Hematopoietic multipotent progenitor cell treated with erythropoietin and hydrocortisone succinate and interleukin-3 and kit ligand, for 15 days (in vitro differentiated cells): ENCODE measurements at regions not wholly inside any gene's neighbourhood (a gene's known extent, or its start where the extent isn't known, plus 50 kb on each side); places are given as distances from the start of the nearest gene placed in this dataset.

ENCODE experiments used
- DNase-seq: peaks from one replicate; pipeline ENCODE4 v3.0.0-alpha.2; 2015; ENCODE audit warnings: low spot score

DNA sequence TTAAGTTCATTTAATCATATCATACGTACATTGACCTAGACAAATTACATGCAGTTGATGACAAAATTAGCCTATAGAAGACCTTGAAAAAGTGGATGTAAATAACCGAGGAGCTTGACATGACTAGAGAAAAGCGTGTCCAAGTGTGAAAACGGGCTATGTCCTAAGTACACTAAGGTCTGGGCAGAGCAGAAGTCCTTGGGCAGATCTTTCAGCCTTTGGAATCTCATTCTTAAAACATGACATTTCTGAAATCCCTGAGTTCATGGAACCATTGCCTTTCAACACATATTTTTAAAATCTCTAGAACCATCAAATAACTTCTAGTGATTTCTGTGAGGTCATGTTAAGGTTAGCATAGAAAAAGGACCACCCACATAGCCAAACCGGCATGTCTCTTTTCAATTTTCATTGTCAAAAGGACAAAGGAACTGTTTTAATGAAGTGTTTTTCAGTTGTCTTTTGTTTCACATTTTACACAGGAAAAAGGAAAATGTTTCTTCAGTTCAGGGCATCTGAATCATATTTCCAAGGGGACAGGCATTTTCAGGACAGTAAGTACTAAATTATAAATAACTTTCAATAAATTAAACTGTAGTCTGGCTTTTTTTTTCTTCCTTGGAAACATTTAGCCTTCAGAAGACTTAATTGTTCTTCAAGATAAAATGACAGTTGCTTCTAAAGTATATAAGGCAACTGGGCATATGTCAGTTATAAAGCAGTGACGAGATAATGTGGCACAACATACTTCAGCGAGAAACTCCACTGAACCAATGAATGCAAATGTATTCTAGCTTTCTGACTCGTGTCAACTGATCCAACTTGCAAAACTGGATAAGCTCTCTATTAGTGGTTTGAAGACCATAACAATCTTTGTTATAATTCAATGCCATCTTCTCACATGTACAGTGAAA, 416.8 kb downstream of the NFIB start:
- no peak for DNase-seq

DNA sequence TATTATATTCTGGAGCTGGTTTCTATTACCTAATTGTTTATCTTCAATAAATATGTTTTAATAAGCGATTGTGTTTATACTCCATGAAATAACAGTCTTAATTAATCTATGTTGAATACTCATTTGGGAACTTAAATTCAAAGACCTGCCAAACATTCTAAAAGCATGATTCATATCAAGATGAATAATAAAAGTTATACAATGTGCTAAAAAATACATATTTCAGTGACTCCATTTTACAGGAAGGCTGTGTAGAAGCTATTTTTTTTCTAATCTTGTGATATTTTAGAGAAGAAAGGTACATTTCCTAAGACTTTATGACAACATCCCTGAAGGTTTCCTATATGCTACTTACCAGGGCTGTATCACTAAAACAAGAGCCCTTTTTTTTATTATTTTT, 417.9 kb downstream of the NFIB start:
- DNase-seq = no peak

DNA sequence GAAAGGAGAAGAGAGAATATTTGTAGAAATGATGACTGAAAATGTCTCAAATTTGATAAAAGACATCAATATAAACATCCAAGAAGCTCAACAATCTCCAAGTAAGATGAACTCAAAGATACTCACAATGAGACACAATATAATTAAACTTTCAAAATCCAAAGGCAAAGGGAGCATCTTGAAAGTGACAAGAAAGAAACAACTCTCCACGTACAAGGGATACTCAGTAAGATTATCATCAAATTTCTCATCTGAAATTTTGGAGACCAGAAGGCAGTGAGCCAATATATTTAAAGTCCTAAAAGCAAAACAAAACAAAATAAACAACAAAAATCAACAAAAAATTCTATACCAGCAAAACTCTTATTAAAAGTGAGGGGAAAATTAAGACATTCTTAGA, 428.7 kb downstream of the NFIB start:
- no peak for DNase-seq

DNA sequence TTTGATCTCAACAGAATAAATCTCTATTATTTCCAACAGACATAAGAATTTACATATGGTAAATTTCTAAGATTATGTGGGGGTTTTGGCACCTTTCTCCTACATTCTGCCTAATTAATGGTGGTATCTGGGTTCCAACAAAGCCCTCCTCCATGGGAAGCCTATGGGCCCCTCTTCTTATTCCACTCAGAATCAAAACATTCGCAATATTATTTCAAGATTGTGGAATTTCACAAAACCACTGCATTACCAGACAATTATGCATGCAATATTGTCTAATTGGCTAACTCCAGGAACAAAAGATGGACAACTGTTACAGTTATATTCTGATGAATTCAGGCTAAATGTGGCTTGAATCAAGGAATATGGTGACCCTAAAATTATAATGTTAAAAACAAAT, 434.0 kb downstream of the NFIB start:
- no peak for DNase-seq

DNA sequence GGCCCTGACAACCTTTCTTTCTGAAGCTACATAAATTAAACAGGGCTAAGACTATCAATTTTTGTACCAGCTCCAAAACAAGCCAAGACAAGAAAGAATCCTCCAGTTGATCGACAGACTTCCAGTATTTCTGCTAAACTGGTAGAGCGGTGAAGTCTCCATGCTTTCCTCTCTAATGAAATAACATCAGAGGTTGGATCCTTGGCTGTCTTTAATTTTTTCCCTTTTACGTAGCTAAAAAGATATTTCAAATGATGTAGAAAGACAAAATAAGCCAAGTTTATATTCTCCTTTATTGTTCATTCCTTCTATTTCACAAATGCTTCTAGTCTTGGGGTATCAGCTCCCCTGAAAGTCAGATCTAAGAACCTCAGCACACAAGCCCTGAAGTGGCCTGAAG, 434.9 kb downstream of the NFIB start:
- no peak for DNase-seq

DNA sequence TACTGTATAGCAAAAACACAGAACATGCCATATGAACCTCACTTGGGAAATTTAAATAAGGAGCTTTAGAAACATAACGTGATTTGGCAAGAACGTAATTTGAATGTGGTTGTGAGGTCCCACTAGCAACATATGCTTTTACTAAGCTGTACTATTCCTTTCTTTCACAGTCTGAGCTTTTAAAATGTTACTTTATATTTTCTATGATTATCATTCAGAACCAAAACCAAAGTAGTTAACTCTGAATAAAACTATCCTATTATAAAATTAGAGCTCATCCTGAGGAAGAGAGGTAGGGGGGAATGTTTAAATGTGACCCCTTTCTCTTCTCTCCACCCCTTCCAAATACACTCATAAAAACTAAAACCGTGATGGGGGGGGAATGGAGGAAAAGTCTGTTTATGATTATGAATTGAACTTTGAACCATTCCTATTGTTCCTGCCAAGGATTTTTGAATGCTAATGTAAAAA, 435.7 kb downstream of the NFIB start:
- DNase-seq = no peak

DNA sequence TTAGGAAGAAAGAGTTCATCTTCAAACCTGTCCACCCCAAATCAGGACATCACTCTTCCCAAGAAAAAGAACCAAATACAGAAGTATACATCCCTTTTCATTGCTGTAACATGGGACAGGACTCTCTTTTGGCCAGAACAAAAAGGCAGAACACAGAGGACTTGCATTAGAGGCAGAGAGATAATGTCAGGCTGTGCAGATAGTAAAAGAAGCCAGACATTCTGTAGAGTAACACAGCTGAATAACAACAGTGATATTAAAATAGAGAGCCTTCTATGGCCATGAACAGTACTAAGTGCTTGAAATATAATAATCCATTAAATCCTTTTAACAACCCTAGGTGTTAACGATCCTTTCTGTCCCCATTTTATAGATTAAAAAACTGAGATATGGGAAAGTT, 437.2 kb downstream of the NFIB start:
- DNase-seq = no peak

DNA sequence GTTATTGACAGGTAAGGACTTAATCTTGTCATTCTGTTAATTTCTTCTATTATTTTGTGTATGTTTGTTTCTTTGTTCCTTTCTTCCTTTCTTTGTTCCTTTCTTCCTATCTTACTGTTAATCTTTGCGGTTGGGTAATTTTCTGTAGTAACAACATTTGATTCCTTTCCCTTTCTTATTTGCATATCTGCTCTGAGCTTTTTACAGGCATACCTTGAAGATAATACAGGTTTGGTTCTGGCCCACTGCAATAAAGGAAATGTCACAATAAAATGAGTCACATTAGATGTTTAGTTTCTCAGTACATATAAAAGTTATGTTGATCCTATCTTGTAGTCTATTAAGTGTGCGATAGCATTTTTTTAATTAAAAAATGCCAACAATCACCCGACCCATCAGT, 440.7 kb downstream of the NFIB start:
- DNase-seq = no peak

DNA sequence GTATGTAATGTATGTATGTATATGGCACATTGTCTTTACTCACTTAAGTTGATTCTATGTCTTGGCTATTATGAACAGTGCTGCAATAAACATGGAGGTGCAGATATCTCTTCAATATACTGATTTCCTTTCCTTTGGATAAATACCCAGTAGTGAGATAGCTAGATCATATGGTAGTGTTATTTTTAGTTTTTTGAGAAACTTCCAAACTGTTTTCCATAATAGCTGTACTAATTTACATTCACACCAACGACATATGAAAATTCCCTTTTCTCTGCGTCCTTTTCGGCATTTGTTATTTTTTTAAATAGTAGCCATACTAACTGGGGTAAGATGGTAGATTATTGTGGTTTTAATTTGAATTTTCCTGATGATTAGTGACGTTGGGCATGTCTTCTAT, 445.6 kb downstream of the NFIB start:
- no peak for DNase-seq

DNA sequence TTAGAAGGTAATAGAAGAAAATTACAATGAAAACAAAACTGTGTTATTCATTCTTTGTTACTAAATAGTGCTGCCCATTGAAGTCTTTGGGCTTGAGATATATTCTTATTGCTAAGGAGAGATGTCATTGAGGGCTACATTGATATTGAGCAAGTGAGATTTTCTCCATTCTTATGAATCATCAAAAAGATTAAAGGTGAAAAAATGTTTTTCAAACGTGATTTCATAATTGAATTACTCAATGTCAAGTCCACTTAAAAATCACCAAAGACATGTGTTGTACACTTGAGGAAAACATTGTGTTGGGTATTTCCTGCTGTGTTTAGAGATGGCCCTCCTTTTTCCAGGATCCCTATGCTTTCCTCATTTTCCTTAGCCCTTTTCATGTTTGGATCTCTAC, 448.1 kb downstream of the NFIB start:
- DNase-seq = no peak

DNA sequence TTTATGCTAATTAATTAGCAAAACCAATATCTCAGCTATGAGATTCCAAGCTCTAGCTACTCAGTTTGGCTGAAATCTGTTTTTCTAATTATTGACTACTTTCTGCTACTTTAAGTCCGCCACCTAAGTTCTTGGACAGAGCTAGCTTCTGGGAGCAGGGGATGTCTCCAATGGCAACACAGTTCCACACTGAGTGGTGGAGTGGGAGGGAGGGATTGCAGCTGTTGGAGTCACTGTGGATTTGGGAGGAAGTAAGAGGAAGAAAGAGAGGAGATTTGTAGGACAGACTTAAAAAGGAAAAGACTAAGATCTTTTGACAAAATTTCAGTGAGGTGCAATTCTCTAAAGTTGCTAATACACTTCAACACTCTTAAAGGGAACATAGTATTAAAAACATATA, 450.8 kb downstream of the NFIB start:
- DNase-seq = no peak

DNA sequence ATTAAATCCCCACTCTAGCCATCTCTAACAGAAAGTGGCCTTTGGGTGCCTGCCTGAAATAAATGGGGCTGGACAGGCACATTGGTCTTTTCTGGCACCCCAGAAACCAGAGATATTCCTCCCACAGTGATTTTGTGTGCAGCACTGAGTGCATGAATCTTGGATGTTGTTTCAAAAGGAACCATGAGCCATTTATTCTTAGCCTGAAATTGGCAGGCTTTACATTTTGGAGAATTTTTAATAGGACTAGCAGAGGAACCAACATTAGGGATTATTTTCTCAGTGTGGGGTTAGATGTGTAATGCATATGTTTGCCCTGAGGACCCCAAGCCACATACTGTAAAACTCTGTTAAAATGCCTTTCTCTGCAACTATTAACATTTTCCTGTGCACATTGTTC, 451.3 kb downstream of the NFIB start:
- DNase-seq = no peak

DNA sequence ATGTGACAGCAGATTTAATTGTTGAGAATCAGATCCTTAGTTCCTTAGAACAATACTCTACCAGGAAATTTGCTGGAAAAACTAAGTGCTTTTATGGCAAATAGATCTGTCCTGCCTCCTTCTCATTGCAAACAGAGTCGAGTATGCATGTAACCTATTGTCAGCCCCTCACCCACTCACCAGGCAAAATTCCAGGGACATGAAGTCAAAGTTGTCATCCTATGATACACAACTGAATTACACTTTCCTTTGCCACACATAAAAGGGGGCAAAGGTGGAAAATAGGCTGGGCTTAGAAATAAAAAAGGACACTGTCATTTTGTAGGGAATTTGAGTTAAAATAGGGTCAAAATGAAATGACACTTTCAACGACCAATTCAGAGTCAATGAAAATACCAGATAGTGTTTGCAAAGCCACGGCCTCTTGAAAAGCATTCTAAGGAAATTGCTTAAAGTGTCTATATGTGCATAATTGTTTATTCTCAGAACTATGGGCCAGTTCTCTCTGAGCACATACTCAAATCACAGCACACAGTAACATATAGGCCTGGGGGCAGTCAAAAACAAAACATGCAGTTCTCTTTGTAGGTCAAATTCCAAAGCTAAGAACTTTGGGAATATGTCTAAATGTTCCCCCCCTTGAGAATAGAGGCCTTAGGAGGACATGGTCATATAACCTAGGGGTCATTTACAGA, 452.8 kb downstream of the NFIB start:
- no peak for DNase-seq

DNA sequence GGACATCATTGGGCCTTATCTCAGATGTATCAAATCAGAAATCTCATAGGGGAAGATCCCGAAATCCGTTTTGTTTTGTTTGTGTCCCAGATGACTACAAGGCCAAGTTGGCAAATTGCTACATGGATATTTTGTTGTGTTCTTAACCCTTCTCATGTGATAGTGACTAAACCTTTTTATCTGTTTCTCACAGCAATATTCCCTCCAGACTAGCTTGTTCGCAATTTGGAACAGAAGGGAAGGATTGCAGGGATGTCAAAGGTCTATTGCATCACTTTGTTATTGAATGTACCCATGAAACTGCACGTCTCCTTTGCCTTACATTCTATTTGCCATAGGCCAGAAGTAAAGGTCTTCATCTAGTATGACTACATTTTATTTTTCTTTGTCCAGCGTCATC, 453.9 kb downstream of the NFIB start:
- DNase-seq = no peak

DNA sequence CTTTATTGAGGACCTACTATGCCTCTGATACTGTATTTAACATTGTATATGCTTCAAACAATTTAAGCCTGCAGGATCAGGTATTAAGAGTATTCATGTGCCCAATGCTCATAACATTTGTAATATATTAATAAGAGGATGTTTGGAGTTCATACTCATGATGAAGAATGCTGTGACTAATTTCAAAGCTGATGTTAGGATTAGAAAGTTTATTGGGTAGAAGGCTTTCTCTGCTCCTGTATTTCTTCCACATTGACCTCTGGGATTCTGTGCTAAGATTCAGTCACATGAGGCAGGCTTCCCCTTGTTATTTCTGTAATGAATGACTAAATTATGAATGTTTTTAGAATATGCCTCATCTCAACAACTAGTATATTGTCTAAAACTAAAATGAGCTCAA, 456.4 kb downstream of the NFIB start:
- no peak for DNase-seq

DNA sequence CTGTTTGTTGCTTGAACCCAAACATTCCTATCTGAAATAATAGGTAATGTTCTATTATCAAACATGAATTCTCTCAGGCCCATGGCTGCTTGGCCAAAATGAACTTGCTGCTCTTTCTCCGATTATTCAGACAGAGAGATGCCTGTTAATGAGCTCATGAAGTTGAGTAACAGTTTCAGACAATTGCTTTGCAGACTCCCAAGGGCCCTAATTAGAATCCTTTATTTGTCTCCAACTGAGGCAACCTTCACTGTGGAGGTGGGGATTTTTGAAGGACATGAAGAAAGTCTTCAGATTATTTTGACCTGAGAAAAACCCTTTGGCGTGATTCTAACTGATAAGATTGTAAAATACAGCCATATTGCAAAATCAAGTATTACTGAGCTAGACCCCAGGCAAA, 466.7 kb downstream of the NFIB start:
- no peak for DNase-seq

DNA sequence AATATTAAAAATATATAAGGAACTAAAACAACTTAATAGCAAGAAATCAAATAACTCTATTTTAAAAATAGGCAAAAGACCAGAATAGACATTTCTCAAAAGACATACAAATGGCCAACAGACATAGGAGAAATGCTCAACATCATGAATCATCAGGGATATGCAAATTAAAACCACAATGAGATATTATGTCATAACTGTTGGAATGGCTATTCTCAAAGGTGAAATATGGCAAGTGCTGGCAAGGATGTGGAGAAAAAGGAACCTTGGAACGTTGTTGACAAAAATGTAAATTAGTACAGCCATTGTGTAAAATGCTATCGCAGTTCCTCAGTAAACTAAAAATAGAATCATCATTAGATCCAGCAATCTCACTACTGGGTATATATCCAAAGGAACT, 468.5 kb downstream of the NFIB start:
- no peak for DNase-seq

DNA sequence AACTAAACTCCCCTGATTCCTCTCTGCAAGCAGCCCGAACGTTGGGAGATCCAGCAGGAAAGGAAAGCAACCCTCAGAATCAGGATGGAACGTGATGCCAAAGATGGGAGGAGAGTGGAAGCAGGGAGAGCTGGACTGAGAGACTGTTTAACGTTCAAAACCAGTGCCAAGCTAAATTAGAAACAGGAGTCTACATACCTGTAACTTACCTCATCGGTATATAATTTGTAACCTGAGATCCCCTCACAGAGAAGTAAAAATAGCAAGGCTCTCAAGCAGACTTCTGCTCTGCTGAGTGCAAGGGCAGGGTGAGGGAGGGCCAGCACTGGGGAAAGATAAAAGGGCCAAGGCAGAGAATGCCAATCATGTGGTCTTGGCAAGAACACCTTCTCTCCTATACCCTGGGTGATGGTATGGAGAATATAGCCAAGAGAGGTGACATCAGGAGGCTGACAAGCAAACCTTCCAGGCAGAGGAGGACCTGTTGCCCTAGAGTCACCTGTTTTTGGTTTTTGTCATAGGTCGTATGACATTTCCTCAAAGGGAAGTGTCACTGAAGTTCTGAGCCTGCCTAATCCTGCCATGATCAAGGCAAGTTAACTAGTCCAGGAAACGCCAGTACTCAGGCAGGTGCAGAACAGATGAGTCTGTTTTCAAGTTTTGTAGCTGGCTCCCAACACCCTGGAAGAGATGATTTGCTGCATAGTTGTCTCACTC, 472.0 kb downstream of the NFIB start:
- no peak for DNase-seq

DNA sequence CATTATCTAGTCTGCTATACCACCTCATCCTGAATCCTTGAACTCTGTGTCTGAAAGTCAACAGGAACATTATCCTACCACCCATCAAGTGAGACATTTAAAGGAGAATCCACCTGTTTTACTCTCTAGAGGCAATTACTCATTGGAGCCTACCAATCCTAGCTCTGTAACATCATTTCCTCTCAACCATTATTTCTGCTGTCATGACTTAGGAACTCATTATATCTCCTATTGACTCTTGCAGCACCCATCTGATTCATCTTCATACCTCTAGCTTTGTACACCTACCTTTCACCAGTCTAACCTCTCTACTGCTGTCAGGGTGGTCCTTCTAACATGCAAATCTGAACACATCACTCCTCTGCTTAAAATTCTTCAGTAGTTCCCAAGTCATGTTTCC, 481.5 kb downstream of the NFIB start:
- DNase-seq = no peak

DNA sequence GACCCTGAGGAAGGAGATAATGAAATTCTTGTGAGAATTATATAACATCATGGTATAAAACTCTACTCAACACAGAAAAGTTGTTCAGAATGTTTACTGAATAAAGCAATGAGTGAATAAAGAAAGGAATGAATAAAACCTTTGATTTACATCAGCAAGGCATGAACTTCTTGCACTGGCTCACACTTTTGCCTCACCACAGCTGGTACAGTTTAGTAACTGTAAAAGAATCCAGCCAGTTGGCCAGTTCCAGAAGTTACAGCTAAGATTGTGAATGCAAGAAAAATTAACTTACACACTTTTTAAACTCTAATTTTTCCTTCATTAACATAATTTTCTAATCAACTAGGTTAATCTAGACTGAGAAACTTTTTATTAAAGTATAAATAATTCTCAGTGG, 490.9 kb downstream of the NFIB start:
- no peak for DNase-seq

DNA sequence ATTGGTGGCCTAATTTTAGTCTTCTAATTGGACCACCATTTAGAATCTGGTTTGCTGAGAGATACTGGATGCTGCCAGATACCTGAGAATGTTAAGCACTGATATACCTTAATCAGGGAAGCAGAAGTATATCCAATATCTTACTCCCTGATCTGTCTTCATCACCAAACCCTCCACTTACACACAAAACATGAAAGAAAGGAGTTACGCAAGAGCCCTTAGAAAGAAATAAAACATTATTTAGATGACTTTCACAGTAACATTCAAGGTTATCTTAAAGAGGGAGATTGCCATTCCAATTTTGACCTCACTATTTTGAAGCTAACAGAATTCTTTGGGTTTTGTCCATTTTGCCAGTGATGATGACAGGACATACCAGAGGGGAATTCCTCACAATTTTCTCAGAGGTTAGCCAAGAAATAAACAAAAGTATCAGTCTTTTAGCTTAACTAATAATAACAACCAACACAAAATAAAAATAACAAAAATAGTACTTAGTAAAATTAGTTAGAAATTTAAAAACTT, 496.1 kb downstream of the NFIB start:
- DNase-seq = no peak

DNA sequence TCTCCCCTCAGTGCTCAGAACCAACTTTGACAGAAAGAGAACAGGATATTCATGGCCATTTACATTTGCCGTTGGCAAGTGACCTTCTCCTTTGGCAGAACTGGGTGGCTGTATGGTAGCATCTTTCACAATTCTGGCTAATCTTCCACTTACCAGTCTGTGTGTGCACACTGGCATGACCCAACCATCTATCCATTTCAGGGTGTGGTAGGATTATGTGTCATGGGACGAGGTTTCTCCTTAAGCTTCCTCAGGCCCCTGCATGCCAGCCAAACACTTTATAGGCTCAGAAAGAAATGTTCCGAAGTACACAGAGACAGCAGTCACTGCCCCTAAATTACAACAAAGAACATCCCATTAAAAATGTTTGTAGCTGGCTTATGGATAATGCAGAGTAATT, 497.1 kb downstream of the NFIB start:
- no peak for DNase-seq
